CD8-positive, alpha-beta memory T cell (primary cell): ENCODE measurements at regions not wholly inside any gene's neighbourhood (a gene's known extent, or its start where the extent isn't known, plus 50 kb on each side); places are given as distances from the start of the nearest gene placed in this dataset.

Experiments used
- CTCF ChIA-PET: fragments of 350-600 bp; sonication (Branson Sonifier 250); formaldehyde crosslinking; loops from one replicate; lab custom pipeline; 2021; ENCODE audit warnings: antibody characterized with exemption; lab: Charles Lee
- POLR2A ChIA-PET: fragments of 350-600 bp; sonication (Branson Sonifier 250); formaldehyde crosslinking; loops from one replicate; lab custom pipeline; 2021; ENCODE audit warnings: antibody characterized with exemption; lab: Charles Lee
- DNase-seq, 5 donors: peaks; one replicate each; pipeline versions ENCODE4 v3.0.0 to v3.0.0-alpha.2; 2020 to 2022; ENCODE audit warnings: mixed read lengths in 1 of 5
- H3K27ac ChIP-seq: one replicate; pipeline ENCODE4 v1.7.0; 2013; ENCODE audit warnings: low read depth, mild to moderate bottlenecking, low read length, moderate library complexity
- H3K27me3 ChIP-seq: 2 replicates; pipeline ENCODE4 v1.7.0; 2013; ENCODE audit warnings: low read length, mild to moderate bottlenecking; ENCODE audit not compliant: insufficient read depth, poor library complexity, severe bottlenecking
- H3K36me3 ChIP-seq: 2 replicates; pipeline ENCODE4 v1.7.0; 2013; ENCODE audit warnings: mild to moderate bottlenecking, low read length, moderate library complexity; ENCODE audit not compliant: insufficient read depth
- H3K4me1 ChIP-seq: 2 replicates; pipeline ENCODE4 v1.7.0; 2013; ENCODE audit warnings: mild to moderate bottlenecking, low read length, moderate library complexity; ENCODE audit not compliant: insufficient read depth
- H3K4me3 ChIP-seq: 2 replicates; pipeline ENCODE4 v1.7.0; 2013; ENCODE audit warnings: mild to moderate bottlenecking, low read length
- H3K9me3 ChIP-seq: 2 replicates; pipeline ENCODE4 v1.7.0; 2013; ENCODE audit warnings: mild to moderate bottlenecking, low read length
- H3K27ac Mint-ChIP-seq, 8 donors: one replicate each; pipeline ENCODE4 v1.8.0; 2020 to 2021; ENCODE audit warnings: mixed read lengths in 8 of 8, mild to moderate bottlenecking in 6 of 8, inconsistent platforms in 3 of 8, moderate library complexity in 3 of 8
- H3K27me3 Mint-ChIP-seq, 2 donors: one replicate each; pipeline ENCODE4 v1.8.0; 2020 to 2021; ENCODE audit warnings: mixed read lengths in 2 of 2, mild to moderate bottlenecking in 1 of 2, moderate library complexity in 1 of 2
- H3K36me3 Mint-ChIP-seq, 3 donors: one replicate each; pipeline ENCODE4 v1.8.0; 2020 to 2021; ENCODE audit warnings: mixed read lengths in 3 of 3, inconsistent platforms in 1 of 3, mild to moderate bottlenecking in 1 of 3
- H3K4me1 Mint-ChIP-seq, 3 donors: one replicate each; pipeline ENCODE4 v1.8.0; 2020 to 2021; ENCODE audit warnings: mixed read lengths in 3 of 3, inconsistent platforms in 1 of 3, mild to moderate bottlenecking in 1 of 3
- H3K4me3 Mint-ChIP-seq, 7 donors: one replicate each; pipeline ENCODE4 v1.8.0; 2020 to 2021; ENCODE audit warnings: mixed read lengths in 7 of 7, mild to moderate bottlenecking in 6 of 7, moderate library complexity in 4 of 7, inconsistent platforms in 2 of 7
- H3K9me3 Mint-ChIP-seq, 5 donors: one replicate each; pipeline ENCODE4 v1.8.0; 2020 to 2022; ENCODE audit warnings: mixed read lengths in 5 of 5, mild to moderate bottlenecking in 3 of 5, moderate library complexity in 2 of 5, inconsistent platforms in 1 of 5

GRCh38 chr6:40688214-40688761 lies 101.1 kb upstream of the LRFN2 start:
- Mint-ChIP-seq H3K27ac (no peak overlapping the region), H3K36me3 (no peaks in the 10 kb centered on the region), H3K27me3 (peaks cover 20 to 22% of the 10 kb centered on the region in 2 donors), H3K4me1 (no peaks in the 10 kb centered on the region), H3K4me3 (no peak overlapping the region), H3K9me3 (peaks cover 0 to 12% (median 4%) of the 10 kb centered on the region in 5 donors)
- ChIA-PET CTCF (no interaction called here), POLR2A (no interaction called here)
- no peaks in the 10 kb centered on the region for H3K27me3 ChIP-seq
- H3K27ac ChIP-seq, result no peak overlapping the region
- no peak for DNase-seq
- no peak overlapping the region for H3K4me3 ChIP-seq
- no peaks in the 10 kb centered on the region for H3K9me3 ChIP-seq
- H3K4me1 ChIP-seq, result no peaks in the 10 kb centered on the region
- no peaks in the 10 kb centered on the region for H3K36me3 ChIP-seq

- POLR2A ChIA-PET, result no interaction called here
- no peaks in the 10 kb centered on the region for H3K4me1 ChIP-seq
- H3K27me3 ChIP-seq, result no peaks in the 10 kb centered on the region
- Mint-ChIP-seq H3K27me3 (peaks cover 22% of the 10 kb centered on the region in 2 donors), H3K27ac (no peak overlapping the region), H3K4me3 (no peak overlapping the region), H3K9me3 (peaks cover 0 to 12% (median 3%) of the 10 kb centered on the region in 5 donors), H3K4me1 (no peaks in the 10 kb centered on the region), H3K36me3 (no peaks in the 10 kb centered on the region)
- H3K36me3 ChIP-seq, result no peaks in the 10 kb centered on the region
- no peak overlapping the region for H3K27ac ChIP-seq
- DNase-seq, result no peak
- no peaks in the 10 kb centered on the region for H3K9me3 ChIP-seq
- CTCF ChIA-PET, result no interaction called here
- no peak overlapping the region for H3K4me3 ChIP-seq
Measured at GRCh38 chr6:40685862-40686261, 98.7 kb upstream of the LRFN2 start.

- no peaks in the 10 kb centered on the region for H3K9me3 ChIP-seq
- Mint-ChIP-seq H3K4me1 (no peaks in the 10 kb centered on the region), H3K4me3 (no peak overlapping the region), H3K27me3 (peaks cover 10 to 19% of the 10 kb centered on the region in 2 donors), H3K36me3 (no peaks in the 10 kb centered on the region), H3K9me3 (peaks cover 0 to 15% (median 3%) of the 10 kb centered on the region in 5 donors), H3K27ac (no peak overlapping the region)
- H3K4me3 ChIP-seq, result no peak overlapping the region
- H3K27ac ChIP-seq, result no peak overlapping the region
- no peak for DNase-seq
- H3K4me1 ChIP-seq, result no peaks in the 10 kb centered on the region
- H3K27me3 ChIP-seq, result no peaks in the 10 kb centered on the region
- ChIA-PET CTCF (no interaction called here), POLR2A (no interaction called here)
- no peaks in the 10 kb centered on the region for H3K36me3 ChIP-seq
Measured at GRCh38 chr6:40681622-40682021, 94.5 kb upstream of the LRFN2 start.

GRCh38 chr6:40678941-40679340 lies 91.8 kb upstream of the LRFN2 start:
- CTCF ChIA-PET, result interaction anchor here (0.9 kb wide), 1 partner anchor 12 kb away, joined by 3 read pairs; no protein-coding TSS in a partner anchor

GRCh38 chr6:40674170-40674569 lies 87.0 kb upstream of the LRFN2 start:
- Mint-ChIP-seq H3K27me3 (peaks cover 3 to 16% of the 10 kb centered on the region in 2 donors), H3K4me1 (no peaks in the 10 kb centered on the region), H3K27ac (no peak overlapping the region), H3K36me3 (no peaks in the 10 kb centered on the region), H3K4me3 (no peak overlapping the region), H3K9me3 (peaks cover 0 to 3% (median 0%) of the 10 kb centered on the region in 5 donors)
- no peaks in the 10 kb centered on the region for H3K9me3 ChIP-seq
- H3K27me3 ChIP-seq, result no peaks in the 10 kb centered on the region
- no peak overlapping the region for H3K4me3 ChIP-seq
- ChIA-PET CTCF (no interaction called here), POLR2A (no interaction called here)
- DNase-seq, result no peak
- H3K4me1 ChIP-seq, result no peaks in the 10 kb centered on the region
- no peak overlapping the region for H3K27ac ChIP-seq
- H3K36me3 ChIP-seq, result no peaks in the 10 kb centered on the region

More at GRCh38 chr6:40678941-40679340, 91.8 kb upstream of the LRFN2 start:
- no peaks in the 10 kb centered on the region for H3K4me1 ChIP-seq
- Mint-ChIP-seq H3K27ac (peak overlapping the region in 1 of 8 donors; percentile 29), H3K27me3 (peaks cover 10 to 11% of the 10 kb centered on the region in 2 donors), H3K4me3 (no peak overlapping the region), H3K9me3 (peaks cover 0 to 3% (median 0%) of the 10 kb centered on the region in 5 donors), H3K36me3 (no peaks in the 10 kb centered on the region), H3K4me1 (no peaks in the 10 kb centered on the region)
- no peaks in the 10 kb centered on the region for H3K36me3 ChIP-seq
- H3K27me3 ChIP-seq, result no peaks in the 10 kb centered on the region
- no peak for DNase-seq
- H3K27ac ChIP-seq, result no peak overlapping the region
- no peaks in the 10 kb centered on the region for H3K9me3 ChIP-seq
- H3K4me3 ChIP-seq, result no peak overlapping the region
- POLR2A ChIA-PET, result no interaction called here

GRCh38 chr6:40672087-40672486 lies 84.9 kb upstream of the LRFN2 start:
- Histone ChIP-seq H3K27me3 (no peaks in the 10 kb centered on the region), H3K4me3 (no peak overlapping the region), H3K4me1 (no peaks in the 10 kb centered on the region), H3K36me3 (no peaks in the 10 kb centered on the region), H3K27ac (no peak overlapping the region), H3K9me3 (no peaks in the 10 kb centered on the region)
- H3K27me3 Mint-ChIP-seq, result peaks cover 6 to 20% of the 10 kb centered on the region in 2 donors
- ChIA-PET CTCF (no interaction called here), POLR2A (no interaction called here)
- H3K4me3 Mint-ChIP-seq, result no peak overlapping the region
- no peak for DNase-seq
- peaks cover 0 to 5% (median 0%) of the 10 kb centered on the region in 5 donors for H3K9me3 Mint-ChIP-seq
- H3K27ac Mint-ChIP-seq, result no peak overlapping the region
- H3K4me1 Mint-ChIP-seq, result no peaks in the 10 kb centered on the region
- H3K36me3 Mint-ChIP-seq, result no peaks in the 10 kb centered on the region

- Histone ChIP-seq H3K36me3 (no peaks in the 10 kb centered on the region), H3K9me3 (no peaks in the 10 kb centered on the region), H3K27me3 (no peaks in the 10 kb centered on the region), H3K27ac (no peak overlapping the region), H3K4me3 (no peak overlapping the region), H3K4me1 (no peaks in the 10 kb centered on the region)
- ChIA-PET POLR2A (no interaction called here), CTCF (no interaction called here)
- Mint-ChIP-seq H3K27me3 (peaks cover 6 to 20% of the 10 kb centered on the region in 2 donors), H3K36me3 (no peaks in the 10 kb centered on the region), H3K4me1 (no peaks in the 10 kb centered on the region), H3K27ac (peak overlapping the region in 1 of 8 donors; percentile 66), H3K4me3 (no peak overlapping the region), H3K9me3 (peaks cover 0 to 6% (median 2%) of the 10 kb centered on the region in 5 donors)
- no peak for DNase-seq
Measured at GRCh38 chr6:40671694-40672050, 84.5 kb upstream of the LRFN2 start.

GRCh38 chr6:40671001-40671693 lies 84.0 kb upstream of the LRFN2 start:
- Histone ChIP-seq H3K27ac (no peak overlapping the region), H3K4me3 (no peak overlapping the region), H3K36me3 (no peaks in the 10 kb centered on the region), H3K27me3 (no peaks in the 10 kb centered on the region), H3K4me1 (no peaks in the 10 kb centered on the region), H3K9me3 (no peaks in the 10 kb centered on the region)
- H3K27ac Mint-ChIP-seq, result peak overlapping the region in 1 of 8 donors; percentile 66
- no peak for DNase-seq
- H3K4me3 Mint-ChIP-seq, result no peak overlapping the region
- H3K36me3 Mint-ChIP-seq, result no peaks in the 10 kb centered on the region
- POLR2A ChIA-PET, result no interaction called here
- CTCF ChIA-PET, result no interaction called here
- peaks cover 0 to 11% (median 5%) of the 10 kb centered on the region in 5 donors for H3K9me3 Mint-ChIP-seq
- H3K27me3 Mint-ChIP-seq, result peaks cover 6 to 20% of the 10 kb centered on the region in 2 donors
- H3K4me1 Mint-ChIP-seq, result no peaks in the 10 kb centered on the region
